OCI-LY3 (cell line): ENCODE measurements at regions not wholly inside any gene's neighbourhood (a gene's known extent, or its start where the extent isn't known, plus 50 kb on each side); places are given as distances from the start of the nearest gene placed in this dataset.

Source experiments
- EZH2phosphoT487 ChIP-seq: fragments of 200-600 bp; shearing (Covaris generic); IDR thresholded peaks from 2 replicates; pipeline ENCODE4 v1.6.1; 2018; ENCODE audit warnings: antibody characterized with exemption, mixed run types, low read depth
- TF ChIP-seq, protein P1 (sequence below): fragments of 200-600, 300-600 bp; sonication (generic); IDR thresholded peaks from 2 replicates; pipeline ENCODE4 v1.5.1; 2014; ENCODE audit warnings: antibody characterized with exemption, low read length, low read depth

- TF ChIP-seq, protein P1, sequence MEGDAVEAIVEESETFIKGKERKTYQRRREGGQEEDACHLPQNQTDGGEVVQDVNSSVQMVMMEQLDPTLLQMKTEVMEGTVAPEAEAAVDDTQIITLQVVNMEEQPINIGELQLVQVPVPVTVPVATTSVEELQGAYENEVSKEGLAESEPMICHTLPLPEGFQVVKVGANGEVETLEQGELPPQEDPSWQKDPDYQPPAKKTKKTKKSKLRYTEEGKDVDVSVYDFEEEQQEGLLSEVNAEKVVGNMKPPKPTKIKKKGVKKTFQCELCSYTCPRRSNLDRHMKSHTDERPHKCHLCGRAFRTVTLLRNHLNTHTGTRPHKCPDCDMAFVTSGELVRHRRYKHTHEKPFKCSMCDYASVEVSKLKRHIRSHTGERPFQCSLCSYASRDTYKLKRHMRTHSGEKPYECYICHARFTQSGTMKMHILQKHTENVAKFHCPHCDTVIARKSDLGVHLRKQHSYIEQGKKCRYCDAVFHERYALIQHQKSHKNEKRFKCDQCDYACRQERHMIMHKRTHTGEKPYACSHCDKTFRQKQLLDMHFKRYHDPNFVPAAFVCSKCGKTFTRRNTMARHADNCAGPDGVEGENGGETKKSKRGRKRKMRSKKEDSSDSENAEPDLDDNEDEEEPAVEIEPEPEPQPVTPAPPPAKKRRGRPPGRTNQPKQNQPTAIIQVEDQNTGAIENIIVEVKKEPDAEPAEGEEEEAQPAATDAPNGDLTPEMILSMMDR: no peak
- no peak for TF ChIP-seq EZH2phosphoT487
Observed at GRCh38 chr3:74992898-74993297, 378.4 kb upstream of the CNTN3 start.
